ENCODE measurements at regions not wholly inside any gene's neighbourhood (a gene's known extent, or its start where the extent isn't known, plus 50 kb on each side); places are given as distances from the start of the nearest gene placed in this dataset.

- no peak for DNase-seq (ENCODE audit: low spot score)
- no peak for TF ChIP-seq CTCF (IDR thresholded peaks at IDR 0.05; ENCODE audit: extremely low read depth, missing control alignments)
Measured at GRCh38 chr10:131560706-131561355, 249.3 kb upstream of the TCERG1L start.

GRCh38 chr10:131561897-131562296, 250.4 kb upstream of the TCERG1L start:
- DNase-seq (ENCODE audit: low spot score) = no peak
- no peak for TF ChIP-seq CTCF (IDR thresholded peaks at IDR 0.05; ENCODE audit: extremely low read depth, missing control alignments)

- DNase-seq (ENCODE audit: low spot score) = no peak
- TF ChIP-seq CTCF (IDR thresholded peaks at IDR 0.05; ENCODE audit: extremely low read depth, missing control alignments) = no peak
Measured at GRCh38 chr10:131563411-131563810, 251.9 kb upstream of the TCERG1L start.

GRCh38 chr10:131567279-131568162, 256.0 kb upstream of the TCERG1L start:
- no peak for TF ChIP-seq CTCF (IDR thresholded peaks at IDR 0.05; ENCODE audit: extremely low read depth, missing control alignments)
- DNase-seq (ENCODE audit: low spot score) = no peak

GRCh38 chr10:131568866-131569265, 257.3 kb upstream of the TCERG1L start:
- no peak for TF ChIP-seq CTCF (IDR thresholded peaks at IDR 0.05; ENCODE audit: extremely low read depth, missing control alignments)
- DNase-seq (ENCODE audit: low spot score) = no peak

GRCh38 chr10:131569851-131570715, 258.6 kb upstream of the TCERG1L start:
- no peak for DNase-seq (ENCODE audit: low spot score)
- peak; percentile 24 for TF ChIP-seq CTCF (IDR thresholded peaks at IDR 0.05; ENCODE audit: extremely low read depth, missing control alignments)
